RWPE1 (cell line): ENCODE measurements at regions not wholly inside any gene's neighbourhood (a gene's known extent, or its start where the extent isn't known, plus 50 kb on each side); places are given as distances from the start of the nearest gene placed in this dataset.

Experiments used
- CTCF ChIA-PET: fragments of 350-600 bp; sonication (Branson Sonifier 250); formaldehyde crosslinking; extraction: SDS; loops from one replicate; lab custom pipeline; 2021; lab: Yijun Ruan, JAX
- POLR2A ChIA-PET: fragments of 400-600 bp; formaldehyde crosslinking; extraction: SDS; loops from one replicate; lab custom pipeline; 2020; ENCODE audit warnings: antibody characterized with exemption; ENCODE audit not compliant: low non-redundant PET; lab: Yijun Ruan, JAX
- DNase-seq: peaks from one replicate; pipeline ENCODE4 v3.0.0; 2012; ENCODE audit warnings: low spot score
- H3K27ac ChIP-seq: fragments of 450-650 bp; 2 replicates; pipeline ENCODE4 v1.5.1; 2017
- TF ChIP-seq, protein P1 (sequence below): fragments of 450-650 bp; conservative IDR thresholded peaks from 2 replicates; pipeline ENCODE4 v1.5.1; 2017; ENCODE audit warnings: low read depth, mild to moderate bottlenecking

DNA sequence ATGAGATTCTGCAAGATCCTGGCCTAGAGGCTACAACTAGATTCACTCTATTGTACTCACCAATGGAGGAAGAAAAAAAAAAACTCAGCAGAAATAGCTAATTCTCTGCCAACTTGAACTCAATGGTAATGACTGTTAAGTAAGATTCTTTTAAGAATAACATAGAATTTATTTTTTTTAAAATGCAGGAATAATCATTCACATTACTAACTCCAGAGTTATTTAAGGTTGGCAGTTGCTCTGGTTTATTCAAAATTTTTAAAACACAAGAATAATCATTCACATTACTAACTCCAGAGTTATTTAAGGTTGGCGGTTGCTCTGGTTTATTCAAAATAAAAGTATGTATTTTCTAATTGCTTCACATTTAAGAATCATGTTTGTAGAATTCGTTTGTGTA lies 1071.9 kb downstream of the IGSF11 start:
- CTCF ChIA-PET: interaction anchor here (0.6 kb wide), 1 partner anchor 78 kb away, joined by 4 read pairs; no protein-coding TSS in a partner anchor
- no peak for DNase-seq

DNA sequence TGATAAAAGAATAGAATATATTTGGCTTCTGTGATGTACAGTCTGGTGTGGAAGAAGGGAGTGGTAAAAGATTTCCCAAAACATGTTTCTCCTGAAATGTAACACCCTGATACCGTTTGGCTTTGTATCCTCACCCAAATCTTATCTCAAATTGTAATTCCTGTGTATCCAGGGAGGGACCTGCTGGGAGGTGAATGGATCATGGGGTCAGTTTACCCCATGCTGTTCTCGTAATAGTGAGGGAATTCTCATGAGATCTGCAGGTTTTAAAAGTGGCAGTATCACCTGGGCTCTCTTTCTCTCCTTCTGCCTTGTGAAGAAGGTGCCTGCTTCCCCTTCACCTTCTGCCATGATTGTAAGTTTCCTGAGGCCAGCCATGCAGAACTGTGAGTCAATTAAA lies 1070.8 kb downstream of the IGSF11 start:
- TF ChIP-seq, protein P1, sequence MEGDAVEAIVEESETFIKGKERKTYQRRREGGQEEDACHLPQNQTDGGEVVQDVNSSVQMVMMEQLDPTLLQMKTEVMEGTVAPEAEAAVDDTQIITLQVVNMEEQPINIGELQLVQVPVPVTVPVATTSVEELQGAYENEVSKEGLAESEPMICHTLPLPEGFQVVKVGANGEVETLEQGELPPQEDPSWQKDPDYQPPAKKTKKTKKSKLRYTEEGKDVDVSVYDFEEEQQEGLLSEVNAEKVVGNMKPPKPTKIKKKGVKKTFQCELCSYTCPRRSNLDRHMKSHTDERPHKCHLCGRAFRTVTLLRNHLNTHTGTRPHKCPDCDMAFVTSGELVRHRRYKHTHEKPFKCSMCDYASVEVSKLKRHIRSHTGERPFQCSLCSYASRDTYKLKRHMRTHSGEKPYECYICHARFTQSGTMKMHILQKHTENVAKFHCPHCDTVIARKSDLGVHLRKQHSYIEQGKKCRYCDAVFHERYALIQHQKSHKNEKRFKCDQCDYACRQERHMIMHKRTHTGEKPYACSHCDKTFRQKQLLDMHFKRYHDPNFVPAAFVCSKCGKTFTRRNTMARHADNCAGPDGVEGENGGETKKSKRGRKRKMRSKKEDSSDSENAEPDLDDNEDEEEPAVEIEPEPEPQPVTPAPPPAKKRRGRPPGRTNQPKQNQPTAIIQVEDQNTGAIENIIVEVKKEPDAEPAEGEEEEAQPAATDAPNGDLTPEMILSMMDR: no peak
- ChIA-PET CTCF (no interaction called here), POLR2A (no interaction called here)
- no peak overlapping the region for H3K27ac ChIP-seq
- no peak for DNase-seq

More for the DNA sequence above, 1071.9 kb downstream of the IGSF11 start:
- POLR2A ChIA-PET: no interaction called here
- H3K27ac ChIP-seq: no peak overlapping the region
- TF ChIP-seq, protein P1: no peak

DNA sequence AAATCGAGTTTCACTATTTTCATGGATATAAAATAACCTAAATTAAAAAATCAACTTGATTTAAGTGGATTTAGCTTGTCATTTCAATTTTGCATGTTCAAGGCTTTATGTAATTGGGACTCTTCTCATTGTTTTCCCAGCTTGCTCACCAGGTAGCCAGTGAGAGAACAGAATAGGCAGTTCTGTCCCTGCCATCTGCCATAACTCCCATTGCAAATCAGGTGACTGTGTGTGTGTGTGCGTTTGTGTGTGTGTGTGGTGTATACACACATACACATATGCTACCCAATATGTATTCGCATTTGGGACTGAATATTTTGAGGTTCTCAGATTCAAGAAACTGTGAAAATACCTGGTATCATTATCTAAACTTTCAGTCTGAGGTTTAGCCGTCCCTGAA lies 1069.8 kb downstream of the IGSF11 start:
- POLR2A ChIA-PET: no interaction called here
- DNase-seq: no peak

DNA sequence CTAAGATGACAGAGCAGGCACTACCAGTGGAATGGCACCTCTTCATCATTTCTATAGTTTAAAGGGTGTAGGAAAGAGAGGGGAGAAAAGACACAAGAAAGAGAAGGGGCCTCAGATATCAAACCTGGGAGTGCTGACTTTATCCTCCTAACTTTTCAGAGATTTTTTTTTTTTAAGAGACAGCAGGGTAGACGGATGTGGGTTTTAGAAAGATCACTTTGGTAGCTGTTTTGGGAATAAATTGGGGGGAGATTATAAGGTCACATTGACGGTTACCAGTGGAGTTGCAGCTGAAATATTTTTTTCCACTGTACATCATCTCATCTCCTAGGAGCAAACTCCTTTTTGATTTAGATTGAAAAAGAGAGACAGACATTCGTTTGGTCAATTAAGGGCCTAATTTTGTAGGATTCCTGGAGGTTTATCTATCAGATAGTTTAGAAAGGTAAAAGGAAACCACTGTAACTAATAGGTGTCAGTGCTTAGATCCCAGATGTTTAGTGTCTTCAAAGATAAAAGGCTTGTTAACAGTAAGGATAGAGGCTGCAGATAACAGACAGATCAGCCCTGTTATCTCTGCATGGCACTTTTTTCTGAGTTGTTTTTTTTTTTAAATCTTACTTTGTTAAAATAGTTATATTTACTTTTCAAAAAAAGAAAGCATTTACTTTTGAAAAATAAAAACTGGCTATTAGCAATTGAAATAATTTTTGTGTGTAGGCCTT lies 1057.0 kb downstream of the IGSF11 start:
- CTCF ChIA-PET: no interaction called here
- no peak overlapping the region for H3K27ac ChIP-seq
- TF ChIP-seq, protein P1: no peak
- DNase-seq: no peak
- POLR2A ChIA-PET: no interaction called here

More for the DNA sequence above, 1069.8 kb downstream of the IGSF11 start:
- CTCF ChIA-PET: interaction anchor here (0.6 kb wide), 1 partner anchor 10 kb away, joined by 3 read pairs; no protein-coding TSS in a partner anchor
- TF ChIP-seq, protein P1: no peak
- no peak overlapping the region for H3K27ac ChIP-seq

DNA sequence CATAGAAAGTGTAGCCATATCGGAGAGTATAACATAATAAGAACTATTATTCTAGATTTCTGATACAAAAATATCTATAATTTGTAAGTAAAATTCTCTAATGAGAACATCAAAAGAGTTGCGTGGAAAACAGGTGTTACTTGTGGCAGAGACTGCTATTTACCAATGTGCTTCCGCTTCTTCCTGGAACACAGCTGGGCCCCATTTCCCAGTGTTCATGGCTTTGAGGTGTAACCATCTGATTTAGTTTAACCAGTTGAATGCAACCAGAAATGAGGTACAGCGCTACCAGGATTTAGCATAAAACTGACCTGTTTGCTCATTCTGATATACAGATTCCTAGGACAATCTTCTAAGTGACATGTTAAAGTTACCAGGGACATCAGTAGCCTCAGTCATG lies 1055.2 kb downstream of the IGSF11 start:
- ChIA-PET CTCF (no interaction called here), POLR2A (no interaction called here)
- H3K27ac ChIP-seq: no peak overlapping the region
- TF ChIP-seq, protein P1: no peak
- DNase-seq: no peak

DNA sequence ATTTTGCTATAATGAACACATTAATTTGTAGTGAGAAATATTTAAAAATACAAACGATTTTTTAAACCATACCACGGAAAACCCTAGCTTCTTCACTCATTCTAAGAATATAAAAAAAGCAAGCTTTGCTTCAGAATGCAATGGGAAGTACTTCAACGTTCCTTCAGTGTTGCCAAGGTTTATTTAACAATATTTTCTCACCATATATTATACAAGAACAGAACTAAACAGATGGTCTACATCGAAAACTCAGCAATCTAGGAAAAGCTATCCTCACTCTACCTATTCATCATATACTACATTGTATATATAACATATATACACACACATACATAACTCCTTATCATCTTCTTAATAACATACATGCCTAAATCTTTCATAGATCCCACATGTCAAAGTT lies 1047.4 kb downstream of the IGSF11 start:
- no peak for DNase-seq
- CTCF ChIA-PET: interaction anchor here (0.6 to 2.0 kb wide), 4 partner anchors 10 to 675 kb away, joined by 3 to 11 read pairs (median 6); no protein-coding TSS in a partner anchor
- POLR2A ChIA-PET: no interaction called here
- no peak overlapping the region for H3K27ac ChIP-seq
- TF ChIP-seq, protein P1: no peak
